Stimulated activated CD8-positive, alpha-beta memory T cell treated with anti-CD3 and anti-CD28 coated beads, Interleukin-15, amount 100 ng/mL, for 4 hours (primary cell): ENCODE measurements at regions not wholly inside any gene's neighbourhood (a gene's known extent, or its start where the extent isn't known, plus 50 kb on each side); places are given as distances from the start of the nearest gene placed in this dataset.

Source experiments
- DNase-seq, 2 donors: peaks; one replicate each; pipeline ENCODE4 v3.0.0-alpha.2; 2020; ENCODE audit warnings: low read depth in 2 of 2

GRCh38 chr11:35077709-35078469, 61.1 kb upstream of the CD44 start:
- DNase-seq = peak in 1 of 2 donors; percentile 36

GRCh38 chr11:35078470-35078735, 60.6 kb upstream of the CD44 start:
- no peak for DNase-seq

- DNase-seq = no peak
Observed at GRCh38 chr11:35079611-35080010, 59.4 kb upstream of the CD44 start.

- peak; percentile 63 to 74 for DNase-seq
Observed at GRCh38 chr11:35082321-35083180, 56.4 kb upstream of the CD44 start.

GRCh38 chr11:35083181-35083430, 55.9 kb upstream of the CD44 start:
- no peak for DNase-seq

GRCh38 chr11:35083431-35084238, 55.3 kb upstream of the CD44 start:
- peak; percentile 25 to 29 for DNase-seq

- DNase-seq = no peak
Observed at GRCh38 chr11:35084817-35085440, 54.0 kb upstream of the CD44 start.

GRCh38 chr11:35085531-35086165, 53.3 kb upstream of the CD44 start:
- DNase-seq = no peak

GRCh38 chr11:35087648-35088047, 51.3 kb upstream of the CD44 start:
- no peak for DNase-seq

GRCh38 chr11:35088226-35088625, 50.7 kb upstream of the CD44 start:
- DNase-seq = no peak

GRCh38 chr11:35088676-35089075, 50.3 kb upstream of the CD44 start:
- no peak for DNase-seq
